ENCODE measurements at regions not wholly inside any gene's neighbourhood (a gene's known extent, or its start where the extent isn't known, plus 50 kb on each side); places are given as distances from the start of the nearest gene placed in this dataset.
"Not testable (repeated sequence)": the region's sequence is repeated elsewhere in the genome, so short reads cannot be mapped to it uniquely, and the experiment has no call there.

DNA sequence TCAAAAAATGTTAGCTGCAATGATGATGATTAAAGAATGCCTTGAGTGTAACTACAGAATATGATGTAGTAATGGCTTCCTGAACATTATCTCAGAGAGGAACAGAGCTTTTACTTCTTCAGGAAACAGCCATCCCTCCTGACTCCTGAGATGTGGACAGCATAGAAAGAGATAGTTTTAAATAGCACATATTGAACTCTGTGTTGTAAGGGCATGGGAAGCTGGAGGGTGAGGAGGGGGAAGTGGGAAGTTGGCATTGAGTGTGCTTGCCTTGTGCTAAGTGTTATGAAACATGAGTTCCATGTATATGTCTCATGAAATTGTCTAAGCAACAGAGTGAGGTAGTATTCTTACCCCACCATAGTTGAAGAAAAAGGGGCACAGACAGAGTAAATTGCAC is 161.5 kb upstream of the SLC28A3 start:
- no peak for DNase-seq

DNA sequence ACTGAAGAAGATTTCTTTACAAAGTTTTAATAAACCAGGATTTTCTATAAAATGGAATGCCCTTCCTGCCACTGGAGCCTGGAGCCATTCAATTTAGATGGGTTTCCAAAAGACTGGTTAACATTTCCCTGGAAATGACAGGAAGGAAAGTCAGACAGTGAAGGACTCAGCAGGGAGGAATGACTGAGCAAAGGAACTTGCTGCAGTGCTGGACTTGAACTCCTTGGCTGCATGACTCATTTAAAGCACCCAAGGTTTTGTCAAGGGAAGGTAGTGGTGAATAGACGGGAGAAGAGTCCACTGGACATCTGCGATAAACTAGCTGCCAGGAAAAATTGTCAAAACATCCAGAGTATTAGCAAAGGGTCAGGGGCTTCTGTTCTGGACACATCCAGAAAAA is 163.8 kb upstream of the SLC28A3 start:
- DNase-seq: no peak

DNA sequence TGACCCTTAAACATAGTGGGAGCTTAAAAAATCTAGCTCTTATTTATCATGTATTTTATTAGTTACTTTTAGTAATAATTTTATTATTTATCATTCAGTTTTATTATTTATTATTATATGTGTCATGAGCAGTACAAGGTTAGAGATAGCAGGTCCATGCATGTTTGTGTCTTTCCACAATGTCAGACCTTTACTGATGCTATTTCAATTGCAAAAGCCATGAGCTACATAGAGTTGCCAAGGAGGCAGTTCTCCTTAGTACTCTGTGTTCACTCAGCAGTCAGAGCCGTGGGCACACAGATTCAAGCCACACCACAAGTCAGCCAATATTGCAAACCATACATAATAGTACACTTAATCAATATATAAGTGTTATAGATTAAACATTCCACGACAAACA is 157.9 kb upstream of the NTRK2 start:
- no peak for DNase-seq

DNA sequence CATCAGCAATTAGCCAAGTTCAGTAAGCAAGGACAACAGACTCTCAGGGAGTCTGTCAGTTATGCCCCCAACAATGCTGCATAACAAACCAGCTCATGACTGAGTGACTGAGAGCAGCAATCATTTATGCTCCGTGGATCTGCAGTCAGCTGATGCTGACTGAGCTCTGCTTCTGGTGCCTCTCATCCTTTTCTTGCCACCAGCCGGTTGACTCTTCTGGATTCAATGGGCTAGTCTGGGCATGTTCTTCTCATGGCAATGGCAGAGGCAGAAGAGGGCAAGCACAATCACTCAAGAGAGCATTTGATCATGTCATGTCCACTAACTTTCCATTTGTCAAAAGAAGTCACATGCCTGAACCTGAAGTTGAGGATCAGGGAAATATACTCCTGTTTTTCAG is 157.0 kb upstream of the NTRK2 start:
- no peak for DNase-seq

DNA sequence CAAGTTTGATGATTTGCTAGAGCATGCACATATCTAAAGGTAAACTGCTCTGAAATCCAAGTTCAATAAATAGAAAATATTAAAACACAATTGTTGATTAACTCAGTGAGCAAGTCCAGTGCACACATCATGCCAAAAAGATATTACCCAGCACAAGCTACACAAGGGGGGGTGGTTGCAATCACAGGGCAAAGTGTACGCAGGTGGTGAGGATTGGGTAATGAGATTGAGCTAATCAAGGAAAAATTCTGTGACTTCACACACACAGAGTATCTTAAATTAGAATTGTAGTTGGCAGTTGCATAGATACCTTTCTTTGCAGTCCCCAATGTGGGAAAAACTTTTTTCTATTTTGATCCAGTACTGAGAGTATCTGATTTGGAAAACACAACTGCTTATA is 156.1 kb upstream of the NTRK2 start:
- DNase-seq: no peak

DNA sequence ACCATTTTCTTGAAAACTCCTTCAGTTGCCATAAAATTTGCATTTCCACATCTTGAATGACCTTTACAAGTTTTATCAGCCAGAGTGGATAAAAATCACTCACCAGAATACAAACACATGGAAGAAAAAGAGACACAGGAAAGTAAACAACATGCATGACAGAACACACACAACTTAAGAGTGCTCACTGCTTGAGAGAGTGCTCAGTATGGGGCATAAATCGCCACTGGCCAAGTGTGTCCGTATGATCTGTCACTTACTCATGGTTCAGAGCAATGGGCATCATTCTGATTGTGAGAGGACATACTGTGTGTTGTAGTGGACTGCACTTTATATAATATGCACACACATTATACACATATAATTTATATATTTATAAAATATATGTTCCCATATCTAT is 155.6 kb upstream of the NTRK2 start:
- no peak for DNase-seq

DNA sequence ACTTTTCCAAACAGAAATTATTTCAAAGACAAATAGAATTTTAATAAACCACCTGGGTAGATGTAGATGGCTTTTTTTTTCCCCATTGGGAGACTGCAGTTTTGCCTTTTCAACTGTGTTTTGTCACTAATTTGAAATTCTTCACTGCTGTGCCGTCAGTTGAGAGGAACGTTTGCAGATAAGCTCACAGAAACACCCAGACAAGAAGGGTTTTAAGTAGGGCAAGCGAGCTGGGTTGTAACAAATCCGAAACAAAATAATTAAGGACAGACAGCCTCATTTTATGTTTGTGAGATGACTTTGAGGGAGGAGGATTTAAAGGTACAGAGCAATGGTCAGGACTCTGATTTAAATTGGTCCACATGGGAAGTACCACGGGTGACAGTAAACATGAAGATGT is 155.1 kb upstream of the NTRK2 start:
- no peak for DNase-seq

DNA sequence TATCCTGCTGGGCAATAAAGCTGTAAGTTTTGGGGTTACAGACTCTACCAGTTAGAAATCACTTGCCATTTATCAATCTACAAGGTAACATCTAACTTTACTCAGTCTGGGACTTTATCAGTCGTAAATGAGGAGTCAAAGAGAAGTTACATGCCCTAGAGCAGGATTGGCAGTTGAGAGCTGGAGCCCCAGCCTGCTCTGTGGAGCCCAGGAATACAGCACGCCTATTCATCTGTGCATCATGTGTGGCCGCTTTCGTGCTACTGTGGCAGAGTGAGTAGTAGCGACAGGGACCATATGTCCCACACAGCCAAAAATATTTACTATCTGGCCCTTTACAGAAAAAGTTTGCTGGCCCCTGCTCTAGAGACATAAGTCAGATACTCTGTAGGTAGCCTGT is 152.5 kb upstream of the NTRK2 start:
- DNase-seq: no peak

DNA sequence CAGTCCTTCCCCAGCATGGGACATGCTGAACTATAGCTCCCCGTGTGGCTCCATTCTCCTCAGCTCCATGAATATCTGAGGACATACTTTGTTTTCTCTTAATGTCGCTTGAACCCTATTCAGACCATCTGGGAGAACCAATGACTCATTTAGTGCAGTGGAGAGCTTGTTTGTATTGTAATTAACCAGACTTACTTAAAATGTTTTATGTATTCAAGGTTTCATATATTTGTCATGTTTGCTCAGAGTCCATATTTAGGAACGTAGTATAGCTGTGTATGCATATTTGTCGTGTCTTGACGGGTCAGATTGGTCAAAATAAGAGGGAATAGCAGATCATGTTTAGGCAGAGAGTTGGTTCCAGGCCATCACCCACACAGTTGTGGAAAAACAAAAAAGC is 150.1 kb upstream of the NTRK2 start:
- no peak for DNase-seq

DNA sequence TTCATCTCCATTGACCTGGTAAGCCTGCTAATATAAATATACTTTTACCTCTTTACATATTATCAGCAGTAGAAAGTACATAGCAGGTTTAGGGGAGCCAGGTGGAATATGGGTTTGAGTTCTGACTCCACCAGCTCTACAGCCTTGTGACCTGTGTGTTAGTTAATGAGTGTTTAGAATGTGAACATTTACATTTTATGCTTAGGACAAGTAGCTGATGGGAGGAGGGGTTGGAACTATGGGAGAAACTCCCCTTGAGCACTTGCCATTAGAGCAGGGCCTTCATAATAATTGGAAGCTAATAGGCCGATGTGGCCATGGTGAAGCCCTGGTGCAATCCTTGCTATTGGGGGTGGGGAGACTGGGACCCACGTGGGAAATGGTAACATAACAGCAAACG is 148.3 kb upstream of the NTRK2 start:
- no peak for DNase-seq

DNA sequence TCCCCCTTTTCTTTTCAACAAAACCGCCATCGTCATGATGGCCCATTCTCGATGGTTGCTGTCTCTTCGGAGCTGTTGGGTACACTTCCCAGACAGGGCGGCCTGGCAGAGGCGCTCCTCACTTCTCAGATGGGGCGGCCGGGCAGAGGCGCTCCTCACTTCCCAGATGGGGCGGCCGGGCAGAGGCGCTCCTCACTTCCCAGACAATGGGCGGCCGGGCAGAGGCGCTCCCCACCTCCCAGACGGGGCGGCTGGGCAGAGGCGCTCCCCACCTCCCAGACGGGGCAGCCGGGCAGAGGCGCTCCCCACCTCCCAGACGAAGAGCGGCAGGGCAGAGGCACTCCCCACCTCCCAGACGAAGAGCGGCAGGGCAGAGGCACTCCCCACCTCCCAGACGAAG is 143.3 kb upstream of the NTRK2 start:
- not testable (repeated sequence) for DNase-seq

DNA sequence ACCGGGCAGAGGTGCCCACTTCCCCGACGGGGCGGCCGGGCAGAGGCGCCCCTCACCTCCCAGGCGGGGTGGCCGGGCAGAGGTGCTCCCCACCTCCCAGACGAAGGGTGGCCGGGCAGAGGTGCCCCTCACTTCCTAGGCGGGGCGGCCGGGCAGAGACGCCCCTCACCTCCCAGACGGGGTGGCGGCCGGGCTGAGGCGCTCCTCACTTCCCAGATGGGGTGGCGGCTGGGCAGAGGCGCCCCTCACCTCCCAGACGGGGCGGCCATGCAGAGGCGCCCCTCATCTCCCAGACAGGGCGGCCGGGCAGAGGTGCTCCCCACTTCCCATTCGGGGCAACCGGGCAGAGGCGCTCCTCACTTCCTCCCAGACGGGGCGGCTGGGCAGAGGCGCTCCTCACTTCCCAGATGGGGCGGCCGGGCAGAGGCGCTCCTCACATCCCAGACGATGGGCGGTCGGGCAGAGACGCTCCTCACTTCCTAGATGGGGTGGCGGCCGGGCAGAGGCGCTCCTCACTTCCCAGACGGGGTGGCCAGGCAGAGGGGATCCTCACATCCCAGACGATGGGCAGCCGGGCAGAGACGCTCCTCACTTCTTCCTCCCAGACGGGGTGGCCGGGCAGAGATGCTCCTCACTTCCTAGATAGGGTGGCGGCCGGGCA is 142.3 kb upstream of the NTRK2 start:
- DNase-seq: not testable (repeated sequence)

DNA sequence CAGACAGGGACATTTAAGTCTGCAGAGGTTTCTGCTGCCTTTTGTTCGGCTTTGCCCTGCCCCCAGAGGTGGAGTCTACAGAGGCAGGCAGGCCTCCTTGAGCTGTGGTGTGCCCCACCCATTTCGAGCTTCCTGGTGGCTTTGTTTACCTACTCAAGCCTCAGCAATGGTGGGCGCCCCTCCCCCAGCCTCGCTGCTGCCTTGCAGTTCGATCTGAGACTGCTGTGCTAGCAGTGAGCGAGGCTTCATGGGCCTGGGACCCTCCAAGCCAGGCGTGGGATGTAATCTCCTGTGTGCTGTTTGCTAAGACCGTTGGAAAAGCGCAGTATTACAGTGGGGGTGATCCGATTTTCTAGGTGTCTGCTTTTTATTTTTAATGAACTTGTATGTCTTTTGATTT is 133.6 kb upstream of the NTRK2 start:
- not testable (repeated sequence) for DNase-seq

DNA sequence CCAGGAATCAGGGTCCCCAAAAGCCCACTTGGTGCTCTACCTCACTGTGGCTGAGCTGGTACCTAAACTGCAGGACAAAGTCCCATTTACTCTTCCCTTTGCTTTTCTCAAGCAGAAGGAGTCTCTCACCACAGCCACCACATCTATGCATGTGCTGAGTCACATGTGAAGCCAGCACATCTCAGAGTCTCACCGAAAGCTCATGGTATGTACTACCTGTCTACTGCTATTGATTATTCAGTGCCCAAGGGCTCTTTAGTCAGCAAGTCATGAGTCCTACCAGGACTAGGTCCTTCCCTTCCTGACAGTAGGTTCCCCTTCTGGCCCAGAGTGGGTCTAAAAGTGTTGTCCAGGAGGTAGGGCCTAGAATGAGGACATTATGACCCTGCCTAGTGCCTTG is 130.7 kb upstream of the NTRK2 start:
- no peak for DNase-seq

DNA sequence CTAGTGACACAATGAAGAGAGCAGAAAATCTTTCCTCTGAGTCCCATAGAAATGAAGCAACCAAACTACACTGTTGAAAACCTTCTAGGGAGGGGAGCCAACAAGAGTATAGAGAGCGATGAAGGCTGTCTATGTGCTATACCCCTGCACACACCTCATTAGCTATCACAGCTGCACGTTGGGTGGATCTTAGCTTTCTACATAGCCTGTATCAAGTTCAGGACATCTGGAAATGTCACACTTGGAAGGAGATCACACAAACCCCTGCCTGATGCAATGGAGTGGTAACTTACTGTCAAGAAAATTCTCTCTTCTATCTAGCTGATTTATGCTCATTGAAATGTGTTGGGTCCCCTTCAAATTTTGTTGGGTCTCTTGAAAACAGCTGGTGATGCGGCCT is 127.0 kb upstream of the NTRK2 start:
- DNase-seq: no peak

DNA sequence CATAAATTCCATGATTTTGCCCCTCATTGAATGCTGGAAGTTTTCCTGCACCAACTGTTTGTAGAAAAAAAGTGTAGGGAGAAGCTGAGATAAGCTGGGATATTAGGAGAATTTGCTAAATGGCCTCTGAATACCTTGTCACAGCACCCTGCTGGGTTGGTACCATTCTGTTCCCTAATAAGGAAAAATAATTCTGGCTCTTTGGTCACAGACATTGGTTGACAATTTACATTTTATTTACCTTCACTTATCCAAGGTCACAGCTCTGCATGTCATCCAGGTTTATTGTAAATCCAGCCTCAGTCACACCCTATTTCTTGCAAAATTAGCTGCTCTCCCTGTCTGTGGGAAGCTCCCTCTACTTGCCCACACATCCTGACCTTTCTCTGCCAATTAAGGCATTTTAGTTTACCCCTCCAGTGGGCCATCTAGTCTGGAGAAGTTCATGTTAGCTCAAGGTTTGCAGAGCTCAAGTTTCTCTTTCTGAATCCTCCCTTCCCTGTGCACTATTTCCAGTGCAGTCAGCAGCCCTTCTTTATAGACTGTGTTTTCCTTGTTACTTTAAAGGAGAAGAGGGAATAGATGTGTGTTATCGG is 115.4 kb upstream of the NTRK2 start:
- DNase-seq: no peak

DNA sequence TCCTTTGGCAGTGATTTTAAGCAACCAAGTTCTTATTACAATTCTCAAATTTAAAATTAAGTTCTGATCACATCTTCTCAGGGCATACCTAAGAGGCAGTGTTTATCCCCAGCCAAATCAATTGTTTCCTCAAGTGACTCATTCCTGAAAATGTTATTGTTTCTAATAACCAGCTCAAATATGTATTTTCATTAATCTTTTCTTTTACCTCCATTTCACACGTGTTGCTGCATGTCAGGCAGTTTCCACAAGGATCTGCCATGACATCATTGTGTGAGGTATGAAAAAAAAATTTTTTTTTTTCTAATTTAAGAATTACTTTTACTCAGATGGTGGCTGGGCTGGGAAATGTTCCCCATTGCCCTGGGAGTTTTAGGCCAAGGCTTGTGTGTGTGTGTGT is 113.0 kb upstream of the NTRK2 start:
- no peak for DNase-seq

DNA sequence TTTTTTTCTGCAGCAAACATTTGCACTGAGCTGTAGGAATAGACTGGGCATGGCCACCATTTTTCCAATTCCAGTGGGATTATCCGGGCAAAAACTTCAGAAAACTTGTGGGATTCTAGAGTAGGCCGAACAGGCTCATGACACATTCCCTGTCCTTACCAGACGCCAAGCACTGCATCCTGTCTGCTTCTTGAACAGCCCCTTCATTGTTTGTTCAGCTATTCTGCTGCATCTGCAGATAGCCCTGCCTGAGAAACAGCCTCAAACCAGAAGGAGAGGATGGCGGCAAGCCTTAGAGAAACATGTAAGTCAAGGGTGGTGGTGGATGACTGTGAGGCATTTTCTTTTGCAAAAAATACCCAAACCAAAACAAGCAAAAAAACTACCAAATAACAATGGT is 111.8 kb upstream of the NTRK2 start:
- peak in 1 of 56 donors; percentile 2 for DNase-seq

DNA sequence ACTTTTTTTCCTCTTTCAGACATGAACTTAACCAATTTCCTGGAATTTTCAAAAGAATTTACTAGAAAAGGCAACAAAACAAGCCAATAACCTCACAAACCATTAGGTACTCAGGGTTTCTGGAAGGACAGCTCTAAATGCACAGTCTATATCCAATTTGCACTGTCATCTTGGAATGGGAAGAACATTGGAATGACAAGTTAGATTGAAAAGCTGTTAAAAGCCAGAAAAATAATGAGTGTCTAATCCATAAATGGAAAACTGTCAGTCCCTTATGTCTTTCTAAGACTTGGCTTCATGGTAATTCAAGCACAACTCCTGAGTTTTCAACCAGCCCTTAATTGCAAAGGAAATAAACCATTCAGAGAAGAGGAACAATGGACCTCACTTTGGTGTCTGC is 105.8 kb upstream of the NTRK2 start:
- no peak for DNase-seq

DNA sequence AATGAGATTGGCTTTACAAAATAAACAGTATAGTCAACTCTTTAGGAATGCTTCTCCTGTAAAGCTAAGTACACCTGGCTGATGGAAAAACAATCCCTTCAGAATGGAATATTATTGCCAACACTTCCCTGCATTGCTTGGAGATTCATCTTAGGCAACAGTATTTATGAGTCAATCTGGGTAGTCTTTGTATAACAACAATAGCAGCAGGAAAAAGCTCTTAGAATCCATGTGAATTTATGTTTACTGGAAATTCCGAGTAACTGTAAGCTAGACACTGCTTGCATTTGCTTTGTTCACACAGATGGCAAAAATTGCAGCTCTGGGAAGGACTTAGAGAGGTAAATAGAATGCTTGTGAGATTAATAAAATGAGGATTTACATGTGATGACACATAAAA is 101.7 kb upstream of the NTRK2 start:
- no peak for DNase-seq

DNA sequence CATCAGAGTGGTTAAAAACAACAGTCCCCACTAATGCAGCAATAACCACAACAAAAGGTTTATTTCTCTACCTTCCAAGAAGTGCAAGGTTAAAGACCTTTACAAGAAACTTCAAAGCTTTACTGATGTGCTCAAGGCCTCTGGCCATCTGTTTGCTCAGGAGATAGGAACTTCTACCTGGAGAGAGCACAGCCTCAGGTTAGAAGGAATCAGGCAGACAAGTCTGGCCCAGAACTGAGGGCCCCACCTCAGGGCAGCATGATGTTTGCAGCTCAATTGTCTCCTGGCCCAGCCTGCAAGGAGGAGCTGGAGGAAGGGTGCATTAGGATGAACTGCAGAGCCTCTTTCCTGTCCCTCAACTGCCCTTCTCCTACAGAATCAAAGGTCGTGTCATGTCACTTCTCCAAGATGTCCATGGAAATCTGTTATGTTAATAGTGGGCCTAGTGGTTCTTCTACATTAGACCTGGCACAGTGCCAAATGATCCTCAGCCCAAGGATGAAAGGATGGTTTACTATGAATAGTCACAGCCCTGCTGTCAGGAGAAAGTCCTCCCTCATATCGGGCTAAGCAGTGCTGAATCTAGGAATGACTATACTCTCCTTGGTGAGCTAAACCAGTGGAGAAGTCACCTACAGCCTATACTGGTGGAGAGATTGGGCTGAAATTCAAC is 98.9 kb upstream of the NTRK2 start:
- no peak for DNase-seq

DNA sequence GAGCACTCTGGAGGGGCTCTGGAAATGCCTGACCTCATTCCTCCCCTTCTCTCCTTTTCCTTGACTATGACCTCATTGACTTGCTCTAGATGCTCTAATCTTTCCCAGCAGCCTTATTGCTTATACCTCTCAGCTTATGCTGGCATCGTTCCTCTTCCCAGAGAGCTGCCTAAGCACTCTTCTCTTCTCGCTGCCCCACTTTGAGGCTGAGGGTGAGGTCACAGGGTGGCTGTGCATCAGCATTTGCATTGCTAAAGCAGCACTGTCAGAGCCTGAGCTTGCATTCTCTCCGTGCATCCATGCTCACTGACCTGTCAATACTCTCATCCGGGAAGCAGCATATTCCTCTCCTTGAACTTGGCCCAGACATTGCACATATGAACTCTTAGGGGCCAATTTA is 96.4 kb upstream of the NTRK2 start:
- no peak for DNase-seq

DNA sequence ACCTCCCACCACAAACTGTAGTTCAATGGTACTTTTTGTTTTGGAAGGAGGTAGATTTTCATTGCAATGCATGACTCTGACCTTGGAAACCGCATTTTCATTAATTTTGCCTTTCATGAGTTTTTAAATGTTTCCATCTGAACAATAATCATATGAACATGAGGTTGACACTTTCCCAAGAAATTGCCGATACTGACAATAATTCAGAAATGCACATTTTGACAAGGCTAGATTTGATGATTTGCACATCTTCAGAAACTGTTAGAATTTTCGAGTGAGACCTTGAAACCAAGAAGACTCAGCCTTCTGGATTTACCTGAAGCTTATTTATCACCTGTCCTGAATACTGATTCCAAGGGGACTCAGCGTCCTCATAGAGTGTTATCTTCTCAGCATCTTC is 93.8 kb upstream of the NTRK2 start:
- no peak for DNase-seq
